SK-N-MC (cell line): ENCODE measurements at regions not wholly inside any gene's neighbourhood (a gene's known extent, or its start where the extent isn't known, plus 50 kb on each side); places are given as distances from the start of the nearest gene placed in this dataset.
"Not testable (repeated sequence)": the region's sequence is repeated elsewhere in the genome, so short reads cannot be mapped to it uniquely, and the experiment has no call there.

Experiments
- DNase-seq: peaks from one replicate; pipeline ENCODE4 v3.0.0-alpha.2; 2011; ENCODE audit warnings: low read depth, low spot score
- H3K27ac ChIP-seq: fragments of 200-600 bp; sonication (generic); 2 replicates; pipeline ENCODE4 v1.5.1; 2016; ENCODE audit warnings: mixed run types
- H3K36me3 ChIP-seq: fragments of 200-600 bp; sonication (generic); 2 replicates; pipeline ENCODE4 v1.6.1; 2017; ENCODE audit warnings: antibody characterized with exemption, low read length, mixed read lengths; ENCODE audit not compliant: insufficient read depth
- H3K4me3 ChIP-seq: fragments of 200-600 bp; sonication (generic); 2 replicates; pipeline ENCODE4 v1.5.1; 2016
- H3K9ac ChIP-seq: fragments of 200-600 bp; sonication (generic); 2 replicates; pipeline ENCODE4 v1.8.0; 2017; ENCODE audit warnings: mixed run types, mixed read lengths; ENCODE audit not compliant: insufficient read length
- H3K9me3 ChIP-seq: fragments of 200-600 bp; sonication (generic); 2 replicates; pipeline ENCODE4 v1.6.1; 2017; ENCODE audit warnings: low read depth, mild to moderate bottlenecking, antibody characterized with exemption, low read length, moderate library complexity, mixed read lengths
- EZH2 ChIP-seq: fragments of 200-600 bp; sonication (generic); IDR thresholded peaks from one replicate; pipeline ENCODE4 v1.6.1; 2017; ENCODE audit warnings: antibody characterized with exemption
- FOXP2 ChIP-seq: optimal IDR thresholded peaks from 2 replicates; pipeline ENCODE3; 2011; ENCODE audit warnings: mild to moderate bottlenecking, moderate library complexity; ENCODE audit not compliant: insufficient read depth; ENCODE audit errors: extremely low read length, control extremely low read depth
- POLR2AphosphoS5 ChIP-seq: IDR thresholded peaks from 2 replicates; pipeline ENCODE4 v1.6.1; 2012; ENCODE audit warnings: mild to moderate bottlenecking, low read depth, low read length, borderline replicate concordance

- H3K4me3 ChIP-seq = no peak overlapping the region
- DNase-seq = no peak
- TF ChIP-seq POLR2AphosphoS5 = no peak
- no peak for TF ChIP-seq EZH2
- TF ChIP-seq FOXP2 = no peak
- H3K9me3 ChIP-seq = no peaks in the 10 kb centered on the region
- H3K9ac ChIP-seq = no peak overlapping the region
- no peaks in the 10 kb centered on the region for H3K36me3 ChIP-seq
- no peak overlapping the region for H3K27ac ChIP-seq
Measured at GRCh38 chr4:103948244-103949018, 228.6 kb upstream of the TACR3 start.

GRCh38 chr4:103947617-103948016, 227.8 kb upstream of the TACR3 start:
- no peak for DNase-seq

GRCh38 chr4:103946621-103947268, 227.0 kb upstream of the TACR3 start:
- H3K4me3 ChIP-seq, DNase-seq, H3K9ac ChIP-seq: not testable (repeated sequence)

More at GRCh38 chr4:103947617-103948016, 227.8 kb upstream of the TACR3 start:
- Histone ChIP-seq H3K27ac (no peak overlapping the region), H3K36me3 (no peaks in the 10 kb centered on the region), H3K9me3 (no peaks in the 10 kb centered on the region), H3K4me3 (no peak overlapping the region), H3K9ac (no peak overlapping the region)
- TF ChIP-seq EZH2 = no peak
- no peak for TF ChIP-seq POLR2AphosphoS5
- TF ChIP-seq FOXP2 = no peak

GRCh38 chr4:103938488-103938887, 218.7 kb upstream of the TACR3 start:
- Histone ChIP-seq H3K9me3 (no peaks in the 10 kb centered on the region), H3K27ac (no peak overlapping the region), H3K4me3 (no peak overlapping the region), H3K9ac (no peak overlapping the region), H3K36me3 (no peaks in the 10 kb centered on the region)
- TF ChIP-seq POLR2AphosphoS5 (no peak), FOXP2 (no peak), EZH2 (no peak)
- no peak for DNase-seq

More at GRCh38 chr4:103946621-103947268, 227.0 kb upstream of the TACR3 start:
- not testable (repeated sequence) for H3K36me3 ChIP-seq, H3K9me3 ChIP-seq, H3K27ac ChIP-seq

GRCh38 chr4:103936653-103937145, 216.9 kb upstream of the TACR3 start:
- Histone ChIP-seq H3K9me3 (no peaks in the 10 kb centered on the region), H3K27ac (no peak overlapping the region), H3K4me3 (no peak overlapping the region), H3K9ac (no peak overlapping the region), H3K36me3 (no peaks in the 10 kb centered on the region)
- no peak for DNase-seq
- no peak for TF ChIP-seq EZH2
- no peak for TF ChIP-seq POLR2AphosphoS5
- no peak for TF ChIP-seq FOXP2

- H3K9me3 ChIP-seq = no peaks in the 10 kb centered on the region
- DNase-seq = peak; percentile 55
- H3K36me3 ChIP-seq = no peaks in the 10 kb centered on the region
- no peak overlapping the region for H3K27ac ChIP-seq
- H3K9ac ChIP-seq = no peak overlapping the region
- no peak overlapping the region for H3K4me3 ChIP-seq
- TF ChIP-seq POLR2AphosphoS5 = no peak
Measured at GRCh38 chr4:103934178-103934789, 214.5 kb upstream of the TACR3 start.

GRCh38 chr4:103928370-103928769, 208.6 kb upstream of the TACR3 start:
- DNase-seq = no peak
- Histone ChIP-seq H3K36me3 (no peaks in the 10 kb centered on the region), H3K9me3 (no peaks in the 10 kb centered on the region), H3K4me3 (no peak overlapping the region), H3K27ac (no peak overlapping the region), H3K9ac (no peak overlapping the region)
- TF ChIP-seq FOXP2 = no peak
- TF ChIP-seq POLR2AphosphoS5 = no peak
- TF ChIP-seq EZH2 = no peak

GRCh38 chr4:103923551-103923950, 203.8 kb upstream of the TACR3 start:
- TF ChIP-seq POLR2AphosphoS5 (no peak), EZH2 (no peak)
- no peak overlapping the region for H3K27ac ChIP-seq

GRCh38 chr4:103918214-103918613, 198.4 kb upstream of the TACR3 start:
- H3K36me3 ChIP-seq = no peaks in the 10 kb centered on the region
- H3K9ac ChIP-seq = no peak overlapping the region
- no peak overlapping the region for H3K4me3 ChIP-seq
- TF ChIP-seq FOXP2 = no peak
- TF ChIP-seq EZH2 = no peak
- no peak for TF ChIP-seq POLR2AphosphoS5
- no peak for DNase-seq
- no peak overlapping the region for H3K27ac ChIP-seq
- no peaks in the 10 kb centered on the region for H3K9me3 ChIP-seq

More at GRCh38 chr4:103923551-103923950, 203.8 kb upstream of the TACR3 start:
- Histone ChIP-seq H3K9ac (no peak overlapping the region), H3K4me3 (no peak overlapping the region), H3K36me3 (no peaks in the 10 kb centered on the region), H3K9me3 (no peaks in the 10 kb centered on the region)
- DNase-seq = no peak
